Natural killer cell treated with Interleukin-12 subunit alpha and Interleukin-12 subunit beta and Interleukin-15 and Interleukin-18, amount 100 ng/mL, for 72 hours (primary cell): ENCODE measurements at regions not wholly inside any gene's neighbourhood (a gene's known extent, or its start where the extent isn't known, plus 50 kb on each side); places are given as distances from the start of the nearest gene placed in this dataset.

Experiments
- ATAC-seq, 2 donors: fragments of 150-1000 bp; cut with Tn5 transposase in 1 of 2; sonication (Bioruptor Pico), chemical (Tn5 transposase) in 1 of 2; 2 replicates each; pipeline ENCODE4 v1.10.0; 2021
- DNase-seq: peaks from one replicate; pipeline ENCODE4 v3.0.0; 2022; ENCODE audit warnings: low spot score
- H3K27ac Mint-ChIP-seq, 2 donors: 1 replicate in 1 of 2; 2 replicates in 1 of 2; pipeline ENCODE4 v1.8.0; 2022; ENCODE audit warnings: mixed read lengths in 2 of 2, mild to moderate bottlenecking in 1 of 2, moderate library complexity in 1 of 2
- H3K27me3 Mint-ChIP-seq, 2 donors: 1 replicate in 1 of 2; 2 replicates in 1 of 2; pipeline ENCODE4 v1.8.0; 2022; ENCODE audit warnings: mixed read lengths in 2 of 2
- H3K36me3 Mint-ChIP-seq: one replicate; pipeline ENCODE4 v1.8.0; 2022; ENCODE audit warnings: mixed read lengths
- H3K4me1 Mint-ChIP-seq, 2 donors: 1 replicate in 1 of 2; 2 replicates in 1 of 2; pipeline ENCODE4 v1.8.0; 2022; ENCODE audit warnings: low read depth in 2 of 2, mixed read lengths in 2 of 2, mild to moderate bottlenecking in 1 of 2
- H3K4me3 Mint-ChIP-seq: one replicate; pipeline ENCODE4 v1.8.0; 2022; ENCODE audit warnings: mixed read lengths
- H3K9me3 Mint-ChIP-seq: 2 replicates; pipeline ENCODE4 v1.8.0; 2022; ENCODE audit warnings: mixed read lengths

DNA sequence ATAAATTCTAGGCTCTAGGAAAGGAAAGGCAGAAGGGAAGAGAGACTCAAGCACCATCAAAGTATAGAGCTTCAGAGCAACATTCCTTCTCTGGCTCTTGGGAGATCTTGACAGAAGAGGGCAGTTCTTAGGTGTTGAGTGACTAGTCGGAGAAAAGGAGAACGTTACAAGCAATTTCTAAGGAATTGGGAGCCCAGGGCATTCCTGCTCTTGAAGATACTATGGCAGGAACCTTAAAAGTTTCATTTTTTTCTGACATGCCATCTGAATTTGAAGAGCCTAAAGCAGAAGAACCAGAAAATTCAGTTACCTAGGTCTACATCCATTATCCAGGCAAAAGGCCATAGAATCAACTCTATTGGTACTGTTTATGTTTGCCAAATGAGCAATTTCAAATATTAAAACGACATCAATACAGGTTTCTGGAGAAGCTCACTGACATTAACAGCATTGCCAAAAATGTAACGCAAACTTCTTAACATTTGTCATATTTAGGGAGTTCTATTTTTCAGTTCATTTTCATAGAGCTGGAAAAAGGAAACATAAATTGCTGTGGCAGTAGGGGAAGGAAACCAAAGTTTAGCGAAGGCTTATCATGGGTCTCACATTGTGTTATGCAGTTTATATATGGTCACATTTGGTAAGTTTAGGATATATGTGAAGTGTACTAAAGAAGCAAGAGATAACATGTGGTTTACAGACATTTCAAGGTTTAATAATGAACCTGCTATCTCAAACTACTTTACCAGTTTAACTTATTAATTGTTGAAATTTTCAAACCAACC is 210.1 kb upstream of the NRIP1 start:
- no peak overlapping the region for H3K4me3 Mint-ChIP-seq
- H3K27ac Mint-ChIP-seq = no peak overlapping the region
- H3K9me3 Mint-ChIP-seq = no peaks in the 10 kb centered on the region
- DNase-seq (no peak), ATAC-seq (no peak)
- no peaks in the 10 kb centered on the region for H3K36me3 Mint-ChIP-seq
- peaks cover 2 to 14% of the 10 kb centered on the region in 2 donors for H3K27me3 Mint-ChIP-seq
- no peaks in the 10 kb centered on the region for H3K4me1 Mint-ChIP-seq

DNA sequence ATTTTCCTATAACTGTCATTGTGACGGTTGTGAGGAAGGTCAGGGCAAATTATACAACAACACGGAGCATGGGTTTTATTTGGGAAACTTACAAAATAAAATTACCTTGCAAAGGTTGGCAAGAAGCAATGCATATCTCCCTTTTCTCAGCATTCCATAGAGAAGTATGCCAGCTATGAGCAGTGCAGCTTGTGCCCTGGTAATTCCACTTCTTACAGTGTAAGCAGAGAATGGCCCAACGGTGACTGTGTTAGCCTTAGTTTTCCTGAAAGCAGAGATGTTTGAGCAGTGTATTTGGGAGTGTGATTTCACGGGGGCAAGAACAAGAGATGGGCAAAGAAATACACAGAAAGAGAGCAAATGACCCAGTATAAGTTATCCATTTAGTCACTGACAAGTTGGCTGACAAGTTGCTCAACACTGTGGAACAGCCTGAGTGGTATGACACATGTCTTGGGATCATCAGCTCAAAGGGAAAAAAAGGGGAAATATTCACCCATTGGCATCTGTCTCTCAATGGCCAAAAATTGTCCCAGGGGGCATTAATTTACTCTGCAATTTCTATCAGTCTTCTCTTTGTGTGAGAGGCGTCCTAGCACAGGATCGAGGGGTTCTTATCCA is 210.9 kb upstream of the NRIP1 start:
- Mint-ChIP-seq H3K27me3 (peaks cover 2 to 19% of the 10 kb centered on the region in 2 donors), H3K36me3 (no peaks in the 10 kb centered on the region), H3K4me1 (no peaks in the 10 kb centered on the region), H3K4me3 (no peak overlapping the region), H3K27ac (no peak overlapping the region), H3K9me3 (no peaks in the 10 kb centered on the region)
- no peak for ATAC-seq
- DNase-seq = no peak

GRCh38 chr21:15276243-15276642 is 211.4 kb upstream of the NRIP1 start:
- H3K27me3 Mint-ChIP-seq = peaks cover 2 to 21% of the 10 kb centered on the region in 2 donors
- H3K36me3 Mint-ChIP-seq = no peaks in the 10 kb centered on the region
- H3K9me3 Mint-ChIP-seq = no peaks in the 10 kb centered on the region
- no peak for ATAC-seq
- no peaks in the 10 kb centered on the region for H3K4me1 Mint-ChIP-seq
- no peak overlapping the region for H3K4me3 Mint-ChIP-seq
- H3K27ac Mint-ChIP-seq = no peak overlapping the region
- no peak for DNase-seq

DNA sequence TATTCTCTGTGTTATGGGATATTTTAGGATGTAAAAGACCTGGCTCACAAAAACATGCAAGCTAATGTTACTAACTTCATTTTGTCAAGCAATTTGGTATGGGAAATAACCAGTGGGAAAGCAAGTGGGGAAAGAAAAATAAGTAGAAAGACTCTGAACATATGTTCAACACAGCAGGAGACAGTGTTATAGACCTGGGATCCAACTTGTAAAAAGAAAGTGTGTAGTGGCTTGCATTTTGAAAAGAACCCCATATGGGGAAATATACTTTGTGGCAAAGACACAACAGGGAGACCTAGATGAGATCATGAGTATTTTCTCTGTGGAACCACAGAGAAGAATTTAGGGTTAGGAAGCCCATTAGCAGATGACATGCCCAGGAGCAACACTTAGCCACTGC is 212.7 kb upstream of the NRIP1 start:
- H3K27ac Mint-ChIP-seq = no peak overlapping the region
- H3K4me3 Mint-ChIP-seq = no peak overlapping the region
- ATAC-seq (no peak), DNase-seq (no peak)
- H3K9me3 Mint-ChIP-seq = no peaks in the 10 kb centered on the region
- H3K36me3 Mint-ChIP-seq = no peaks in the 10 kb centered on the region
- H3K4me1 Mint-ChIP-seq = no peaks in the 10 kb centered on the region
- peaks cover 2 to 27% of the 10 kb centered on the region in 2 donors for H3K27me3 Mint-ChIP-seq

DNA sequence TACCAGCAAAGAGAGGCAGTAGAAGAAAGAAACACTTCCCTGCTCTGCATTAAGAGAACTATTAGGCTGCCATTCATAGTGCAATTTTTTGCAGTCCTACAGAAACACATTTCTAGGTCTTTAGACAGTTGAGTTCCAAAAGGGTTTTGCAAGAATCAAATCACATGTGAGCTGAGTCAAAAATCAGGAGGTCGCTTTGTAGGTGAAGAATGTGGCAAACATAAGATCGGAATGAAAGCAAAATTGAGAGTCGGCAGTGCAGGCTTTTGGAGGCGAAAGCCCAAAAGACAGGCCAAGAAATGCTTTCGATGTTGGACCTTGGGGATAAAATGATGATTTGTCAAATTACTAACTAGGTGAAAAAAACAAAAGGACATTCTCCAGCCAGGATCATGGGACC is 213.5 kb upstream of the NRIP1 start:
- Mint-ChIP-seq H3K27me3 (peaks cover 2 to 30% of the 10 kb centered on the region in 2 donors), H3K4me3 (no peak overlapping the region), H3K4me1 (no peaks in the 10 kb centered on the region), H3K36me3 (no peaks in the 10 kb centered on the region), H3K27ac (no peak overlapping the region), H3K9me3 (no peaks in the 10 kb centered on the region)
- no peak for ATAC-seq
- DNase-seq = no peak

GRCh38 chr21:15278851-15279250 is 214.1 kb upstream of the NRIP1 start:
- ATAC-seq (no peak), DNase-seq (no peak)
- Mint-ChIP-seq H3K27ac (no peak overlapping the region), H3K27me3 (peaks cover 2 to 33% of the 10 kb centered on the region in 2 donors), H3K4me3 (no peak overlapping the region), H3K36me3 (no peaks in the 10 kb centered on the region), H3K4me1 (no peaks in the 10 kb centered on the region), H3K9me3 (no peaks in the 10 kb centered on the region)

DNA sequence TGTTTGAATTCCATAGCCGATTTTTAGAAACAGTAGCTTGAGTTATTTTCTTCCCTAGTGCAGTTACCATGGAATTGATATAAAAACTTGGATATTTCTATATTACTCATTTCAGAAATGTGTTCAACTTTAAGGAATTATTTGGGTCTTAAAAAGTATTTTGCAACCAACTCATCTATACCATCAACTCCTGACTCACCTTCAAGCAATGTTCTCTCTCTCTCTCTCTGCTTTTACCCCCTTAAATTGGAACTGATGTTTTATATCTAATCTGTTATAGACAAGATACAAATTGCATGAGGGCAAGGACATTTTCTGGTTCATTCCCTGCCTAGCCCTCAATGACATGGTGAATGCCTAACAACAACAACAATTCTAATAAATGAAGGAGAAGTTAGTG is 214.7 kb upstream of the NRIP1 start:
- H3K27me3 Mint-ChIP-seq = peaks cover 2 to 28% of the 10 kb centered on the region in 2 donors
- H3K27ac Mint-ChIP-seq = no peak overlapping the region
- ATAC-seq (no peak), DNase-seq (no peak)
- no peaks in the 10 kb centered on the region for H3K36me3 Mint-ChIP-seq
- H3K4me3 Mint-ChIP-seq = no peak overlapping the region
- H3K9me3 Mint-ChIP-seq = peaks cover 3% of the 10 kb centered on the region
- no peaks in the 10 kb centered on the region for H3K4me1 Mint-ChIP-seq

DNA sequence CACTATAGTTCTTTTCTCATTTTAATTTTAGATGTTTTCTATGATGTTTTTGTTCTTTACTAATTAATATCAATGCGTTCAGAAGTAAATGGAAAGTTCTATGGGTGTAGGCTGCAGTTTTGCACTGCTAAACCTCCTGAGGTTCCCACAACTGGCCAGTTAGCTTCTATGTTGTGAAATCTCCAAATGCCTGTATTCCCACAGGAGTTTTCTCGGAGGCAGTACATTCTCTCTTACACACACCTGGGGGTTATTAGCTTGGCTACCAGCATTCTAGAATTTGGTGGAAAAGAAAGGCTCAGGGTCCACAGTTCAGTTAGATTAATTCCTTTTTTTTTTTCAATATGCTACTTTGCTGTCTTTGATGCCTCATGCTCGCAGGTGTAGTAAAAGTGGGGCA is 216.9 kb upstream of the NRIP1 start:
- Mint-ChIP-seq H3K27me3 (peaks cover 0 to 19% of the 10 kb centered on the region in 2 donors), H3K27ac (no peak overlapping the region), H3K9me3 (peaks cover 3% of the 10 kb centered on the region), H3K4me1 (no peaks in the 10 kb centered on the region), H3K36me3 (no peaks in the 10 kb centered on the region), H3K4me3 (no peak overlapping the region)
- no peak for DNase-seq
- no peak for ATAC-seq

DNA sequence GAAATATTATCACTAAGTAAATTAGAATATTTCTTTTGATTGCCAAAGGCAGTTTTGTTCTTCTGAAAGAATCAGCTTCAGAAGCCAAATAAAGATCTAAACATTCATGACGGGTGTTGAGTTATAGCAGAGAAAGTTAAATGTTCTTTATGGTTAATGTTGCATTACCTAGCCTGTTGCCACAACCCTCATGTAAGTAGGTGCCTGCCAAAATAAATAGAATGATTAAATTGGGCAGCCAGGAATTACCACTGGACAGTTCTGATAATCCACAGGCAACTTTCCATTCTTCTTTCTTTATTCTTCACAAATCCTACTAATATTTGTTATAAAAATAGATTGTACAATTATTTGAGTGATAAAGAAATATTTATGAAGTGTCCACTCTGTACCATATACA is 217.9 kb upstream of the NRIP1 start:
- H3K4me1 Mint-ChIP-seq = no peaks in the 10 kb centered on the region
- H3K4me3 Mint-ChIP-seq = no peak overlapping the region
- H3K27ac Mint-ChIP-seq = no peak overlapping the region
- H3K36me3 Mint-ChIP-seq = no peaks in the 10 kb centered on the region
- no peak for DNase-seq
- peaks cover 0 to 19% of the 10 kb centered on the region in 2 donors for H3K27me3 Mint-ChIP-seq
- ATAC-seq = no peak
- H3K9me3 Mint-ChIP-seq = peaks cover 3% of the 10 kb centered on the region

- no peaks in the 10 kb centered on the region for H3K4me1 Mint-ChIP-seq
- DNase-seq (no peak), ATAC-seq (no peak)
- no peak overlapping the region for H3K27ac Mint-ChIP-seq
- H3K9me3 Mint-ChIP-seq = peaks cover 3% of the 10 kb centered on the region
- no peaks in the 10 kb centered on the region for H3K36me3 Mint-ChIP-seq
- peaks cover 0 to 19% of the 10 kb centered on the region in 2 donors for H3K27me3 Mint-ChIP-seq
- no peak overlapping the region for H3K4me3 Mint-ChIP-seq
These were observed 218.3 kb upstream of the NRIP1 start for GRCh38 chr21:15283138-15283537.

- H3K9me3 Mint-ChIP-seq = peaks cover 3% of the 10 kb centered on the region
These were observed 219.0 kb upstream of the NRIP1 start for GRCh38 chr21:15283789-15284188.

GRCh38 chr21:15285556-15285955 is 220.8 kb upstream of the NRIP1 start:
- Mint-ChIP-seq H3K9me3 (peaks cover 3% of the 10 kb centered on the region), H3K4me3 (no peak overlapping the region), H3K4me1 (no peaks in the 10 kb centered on the region), H3K27ac (no peak overlapping the region), H3K27me3 (peaks cover 0 to 16% of the 10 kb centered on the region in 2 donors), H3K36me3 (no peaks in the 10 kb centered on the region)
- DNase-seq (no peak), ATAC-seq (no peak)

More at GRCh38 chr21:15283789-15284188, 219.0 kb upstream of the NRIP1 start:
- Mint-ChIP-seq H3K4me1 (no peaks in the 10 kb centered on the region), H3K4me3 (no peak overlapping the region), H3K27ac (no peak overlapping the region), H3K36me3 (no peaks in the 10 kb centered on the region), H3K27me3 (peaks cover 0 to 19% of the 10 kb centered on the region in 2 donors)
- ATAC-seq (no peak), DNase-seq (no peak)

DNA sequence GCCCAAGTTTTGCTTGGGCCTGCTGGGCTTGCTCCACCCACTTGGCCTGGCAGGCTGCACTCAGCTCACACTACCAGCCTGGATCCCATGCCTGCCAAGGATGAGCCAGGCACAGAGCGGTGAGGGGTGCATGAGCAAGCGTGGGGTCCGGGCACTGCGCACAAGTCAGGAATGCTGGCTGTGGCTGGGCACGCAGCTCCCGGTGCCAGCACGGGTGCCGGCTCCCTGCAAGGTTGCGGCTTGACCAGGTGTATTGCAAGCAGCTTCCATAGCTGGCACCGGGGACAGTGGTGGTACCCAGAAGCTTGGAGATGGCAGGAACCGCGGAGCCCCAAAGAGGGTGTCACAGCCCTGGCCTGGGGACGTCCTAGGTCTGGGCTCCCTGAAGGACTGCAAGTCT is 224.4 kb upstream of the NRIP1 start:
- no peak overlapping the region for H3K27ac Mint-ChIP-seq
- H3K4me1 Mint-ChIP-seq = no peaks in the 10 kb centered on the region
- ATAC-seq (peak in 1 of 2 donors; percentile 31), DNase-seq (no peak)
- H3K27me3 Mint-ChIP-seq = no peaks in the 10 kb centered on the region
- no peak overlapping the region for H3K4me3 Mint-ChIP-seq
- no peaks in the 10 kb centered on the region for H3K36me3 Mint-ChIP-seq
- H3K9me3 Mint-ChIP-seq = peaks cover 5% of the 10 kb centered on the region

- ATAC-seq (peak; percentile 22 to 33), DNase-seq (no peak)
- H3K9me3 Mint-ChIP-seq = peaks cover 3% of the 10 kb centered on the region
- H3K4me3 Mint-ChIP-seq = no peak overlapping the region
- no peaks in the 10 kb centered on the region for H3K4me1 Mint-ChIP-seq
- no peaks in the 10 kb centered on the region for H3K27me3 Mint-ChIP-seq
- H3K36me3 Mint-ChIP-seq = no peaks in the 10 kb centered on the region
- H3K27ac Mint-ChIP-seq = no peak overlapping the region
These were observed 225.4 kb upstream of the NRIP1 start for GRCh38 chr21:15289896-15290841.
